WTC11 (cell line): ENCODE measurements at regions not wholly inside any gene's neighbourhood (a gene's known extent, or its start where the extent isn't known, plus 50 kb on each side); places are given as distances from the start of the nearest gene placed in this dataset.

ENCODE experiments used
- AFF4 ChIP-seq: sonication (generic); formaldehyde crosslinking; IDR thresholded peaks from 2 replicates; pipeline ENCODE4 v1.8.1; 2023; ENCODE audit warnings: mild to moderate bottlenecking, missing genetic modification reagents, borderline replicate concordance
- ATF2 ChIP-seq: sonication (generic); formaldehyde crosslinking; IDR thresholded peaks from 2 replicates; pipeline ENCODE4 v1.8.1; 2022; ENCODE audit warnings: low read depth, missing genetic modification reagents, borderline replicate concordance
- CTCF ChIP-seq: fragments of 200-600 bp; IDR thresholded peaks from 2 replicates; pipeline ENCODE4 v1.8.0; 2022; ENCODE audit warnings: antibody characterized with exemption
- MAX ChIP-seq: sonication (generic); formaldehyde crosslinking; IDR thresholded peaks from 2 replicates; pipeline ENCODE4 v1.8.0; 2022; ENCODE audit warnings: mild to moderate bottlenecking, missing genetic modification reagents
- NR1H2 ChIP-seq: sonication (generic); formaldehyde crosslinking; IDR thresholded peaks from 2 replicates; pipeline ENCODE4 v1.9.0; 2021; ENCODE audit warnings: mild to moderate bottlenecking, moderate library complexity, missing genetic modification reagents
- ZBTB21 ChIP-seq: sonication (generic); formaldehyde crosslinking; IDR thresholded peaks from 2 replicates; pipeline ENCODE4 v1.8.1; 2023; ENCODE audit warnings: mild to moderate bottlenecking, missing genetic modification reagents, borderline replicate concordance

GRCh38 chr3:174548841-174549623 is 310.1 kb upstream of the NAALADL2 start:
- TF ChIP-seq CTCF (no peak), NR1H2 (CRISPR knock-in tag) (no peak), MAX (CRISPR knock-in tag) (no peak), AFF4 (CRISPR knock-in tag) (no peak), ZBTB21 (CRISPR knock-in tag) (no peak), ATF2 (CRISPR knock-in tag) (no peak)
